CD4-positive, alpha-beta T cell treated with Interleukin-2 at 100 ng/mL for 4 hours (primary cell): ENCODE measurements at regions not wholly inside any gene's neighbourhood (a gene's known extent, or its start where the extent isn't known, plus 50 kb on each side); places are given as distances from the start of the nearest gene placed in this dataset.
"Not testable (repeated sequence)": the region's sequence is repeated elsewhere in the genome, so short reads cannot be mapped to it uniquely, and the experiment has no call there.

ENCODE experiments used
- DNase-seq: peaks from one replicate; pipeline ENCODE4 v3.0.0-alpha.2; 2020; ENCODE audit warnings: low spot score

DNA sequence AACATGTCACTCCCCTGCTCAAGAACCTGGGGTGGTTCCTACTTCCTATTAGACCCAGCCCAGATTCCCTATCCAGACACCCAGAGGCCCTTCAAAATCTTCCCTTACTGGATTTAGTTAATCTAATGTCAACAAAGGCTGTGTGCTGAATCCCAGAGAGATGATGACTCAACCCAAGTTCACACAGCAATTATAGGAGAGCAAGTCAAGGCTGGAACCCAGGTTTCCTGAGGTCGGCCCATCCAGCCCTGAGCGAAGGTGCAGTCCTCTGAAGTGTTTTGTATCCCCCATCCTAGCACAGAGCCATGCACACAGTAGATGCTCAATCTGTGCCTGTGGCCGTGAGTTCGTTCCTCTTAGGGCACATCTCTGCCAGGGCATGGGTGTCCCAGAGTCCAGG is 452.1 kb downstream of the GOLGA6L6 start:
- not testable (repeated sequence) for DNase-seq

DNA sequence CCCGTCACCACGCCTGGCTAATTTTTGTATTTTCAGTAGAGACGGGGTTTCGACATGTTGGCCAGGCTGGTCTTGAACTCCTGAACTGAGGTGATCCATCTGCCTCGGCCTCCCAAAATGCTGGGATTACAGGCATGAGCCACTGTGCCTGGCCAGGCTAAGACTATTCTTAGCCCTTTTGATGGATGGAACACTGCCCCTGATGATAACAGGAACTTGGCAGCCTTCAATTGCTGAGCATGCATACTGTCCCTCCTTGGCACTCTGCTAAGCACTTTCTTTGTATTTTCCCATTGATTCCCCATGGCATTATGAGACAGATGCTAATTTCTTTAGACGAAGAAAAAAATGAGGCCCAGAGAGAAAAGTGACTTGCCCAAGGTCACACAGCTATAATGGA is 457.6 kb downstream of the GOLGA6L6 start:
- DNase-seq: not testable (repeated sequence)

DNA sequence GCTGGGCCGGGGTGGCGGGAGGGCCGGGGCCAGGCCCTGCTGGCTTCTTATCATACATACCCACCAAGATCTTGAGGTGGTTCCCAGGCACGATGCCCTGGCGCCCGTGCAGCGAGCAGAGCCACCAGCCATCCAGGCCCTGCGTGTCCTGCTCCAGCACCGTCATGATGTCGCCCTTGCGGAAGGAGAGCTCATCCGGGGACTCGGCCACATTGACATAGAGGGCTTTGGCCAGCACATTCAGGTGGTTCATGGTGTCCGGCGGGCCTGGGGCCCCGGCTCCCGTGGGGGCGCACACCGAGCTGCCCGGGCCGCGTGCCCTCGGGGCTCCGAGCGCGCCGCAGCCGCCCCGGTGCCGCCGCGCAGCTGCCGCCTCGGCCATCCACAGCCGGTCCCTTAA is 467.5 kb downstream of the GOLGA6L6 start:
- DNase-seq: not testable (repeated sequence)

DNA sequence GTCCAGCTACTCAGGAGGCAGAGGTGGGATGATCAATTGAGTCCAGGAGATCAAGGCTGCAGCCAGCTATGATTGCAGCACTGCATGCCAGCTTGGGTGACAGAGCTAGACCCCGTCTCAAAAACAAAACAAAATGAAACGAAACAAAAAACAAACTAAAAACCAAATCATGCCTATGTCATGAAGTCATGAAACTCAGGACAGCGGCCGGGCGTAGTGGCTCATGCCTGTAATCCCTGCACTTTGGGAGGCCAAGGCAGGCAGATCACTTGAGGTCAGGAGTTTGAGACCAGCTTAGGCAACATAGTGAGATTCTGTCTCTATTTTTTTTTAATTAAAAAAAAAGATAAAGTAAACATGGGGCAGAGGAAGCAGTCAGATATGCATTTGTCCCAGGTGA is 472.6 kb downstream of the GOLGA6L6 start:
- DNase-seq: not testable (repeated sequence)

DNA sequence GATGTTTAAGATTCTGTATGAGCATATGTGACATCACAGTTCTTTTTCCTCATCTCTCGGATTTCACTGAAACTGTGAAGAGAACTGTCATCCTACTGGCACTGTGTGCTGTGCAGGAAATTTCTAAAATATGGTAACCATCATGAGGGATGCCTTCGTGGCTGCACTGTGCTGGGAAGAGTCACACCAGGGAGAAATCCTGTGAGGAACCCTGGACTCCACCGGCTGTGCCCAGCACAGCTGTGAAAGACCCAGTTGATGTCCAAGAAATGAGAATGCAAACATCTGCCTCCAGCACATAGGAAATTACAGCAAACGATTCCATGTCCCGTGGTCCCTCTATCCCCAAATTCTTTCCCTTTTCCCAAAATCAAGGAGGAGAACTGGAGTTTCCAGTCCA is 475.4 kb downstream of the GOLGA6L6 start:
- not testable (repeated sequence) for DNase-seq

DNA sequence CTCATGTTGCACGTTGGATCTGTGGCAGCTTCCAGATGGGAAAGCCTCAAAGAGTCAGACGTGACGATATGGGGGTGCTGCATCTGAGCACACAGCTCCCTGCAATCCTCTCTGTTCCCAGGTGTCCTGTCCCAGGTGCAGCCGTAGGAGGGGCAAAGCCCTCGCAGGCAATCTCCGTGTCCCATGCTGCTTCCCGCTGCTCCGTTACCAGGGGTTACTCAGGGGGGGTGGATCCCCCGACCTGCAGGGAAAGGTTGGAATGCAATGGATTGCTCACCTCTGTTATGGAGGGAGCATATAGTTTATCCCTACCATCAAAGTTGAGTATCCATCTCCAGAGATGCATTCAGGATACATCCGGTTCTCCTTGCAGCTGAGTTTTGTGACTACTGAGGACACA is 476.1 kb downstream of the GOLGA6L6 start:
- not testable (repeated sequence) for DNase-seq

DNA sequence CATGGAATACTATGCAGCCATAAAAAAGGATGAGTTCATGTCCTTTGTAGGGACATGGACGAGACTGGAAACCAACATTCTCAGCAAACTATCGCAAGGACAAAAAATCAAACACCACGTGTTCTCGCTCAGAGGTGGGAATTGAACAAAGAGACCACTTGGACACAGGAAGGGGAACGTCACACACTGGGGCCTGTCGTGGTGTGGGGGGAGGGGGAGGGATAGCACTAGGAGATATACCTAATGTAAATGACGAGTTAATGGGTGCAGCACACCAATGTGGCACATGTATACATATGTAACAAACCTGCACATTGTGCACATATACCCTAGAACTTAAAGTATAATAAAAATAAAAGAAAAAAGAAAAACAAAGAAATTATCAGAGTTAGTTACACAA is 478.4 kb downstream of the GOLGA6L6 start:
- DNase-seq: not testable (repeated sequence)

DNA sequence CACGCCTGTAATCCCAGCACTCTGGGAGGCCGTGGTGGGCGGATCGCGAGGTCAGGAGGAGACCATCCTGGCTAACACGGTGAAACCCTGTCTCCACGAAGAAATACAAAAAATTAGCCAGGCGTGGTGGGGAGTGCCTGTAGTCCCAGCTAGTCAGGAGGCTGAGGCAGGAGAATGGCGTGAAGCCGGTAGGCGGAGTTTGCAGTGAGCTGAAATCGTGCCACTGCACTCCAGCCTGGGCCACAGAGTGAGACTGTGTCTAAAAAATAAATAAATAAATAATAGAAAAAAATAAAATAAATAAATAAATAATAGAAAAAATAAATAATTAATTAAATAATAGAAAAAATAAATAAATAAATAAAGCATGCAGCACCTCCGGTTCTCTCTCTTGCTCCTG is 480.8 kb downstream of the GOLGA6L6 start:
- not testable (repeated sequence) for DNase-seq

DNA sequence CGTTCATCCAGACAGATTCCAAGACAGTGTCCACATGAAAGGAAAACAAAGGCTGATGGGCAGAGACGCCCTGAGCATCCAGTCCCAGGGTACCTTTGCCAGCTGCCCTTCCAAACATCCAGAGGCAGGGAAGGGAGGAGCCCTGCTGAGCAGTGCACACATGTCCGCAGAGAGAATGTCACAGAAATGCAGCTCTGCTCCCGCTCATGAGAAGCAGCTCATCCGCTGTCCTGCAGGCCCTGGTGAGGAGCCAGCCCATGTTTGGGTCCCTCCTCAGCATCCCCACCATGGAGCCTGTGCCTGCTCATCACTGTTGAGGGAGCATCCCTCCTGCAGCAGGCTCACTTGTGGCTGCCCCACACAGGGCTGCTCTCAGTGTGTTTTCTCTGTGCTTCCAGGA is 484.7 kb downstream of the GOLGA6L6 start:
- not testable (repeated sequence) for DNase-seq

DNA sequence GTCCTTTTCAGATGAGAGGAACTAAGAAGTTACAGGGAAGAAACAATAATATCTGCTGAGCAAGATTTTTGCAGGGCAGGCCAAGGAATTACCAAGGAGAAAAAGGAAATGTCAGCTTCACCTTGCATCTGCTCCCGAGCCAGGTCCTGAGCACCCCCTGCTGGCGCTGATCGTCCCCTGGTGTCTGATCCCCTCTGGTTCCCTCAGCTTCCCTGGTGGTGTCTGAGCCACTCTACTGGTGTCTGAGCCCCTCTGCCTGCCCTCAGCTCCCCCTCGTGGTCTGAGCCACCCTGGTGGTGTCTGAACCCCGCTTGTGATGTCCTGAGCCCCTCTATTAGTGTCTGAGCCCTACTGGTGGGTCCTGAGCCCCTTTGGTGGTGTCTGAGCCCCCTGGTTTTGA is 485.7 kb downstream of the GOLGA6L6 start:
- not testable (repeated sequence) for DNase-seq

DNA sequence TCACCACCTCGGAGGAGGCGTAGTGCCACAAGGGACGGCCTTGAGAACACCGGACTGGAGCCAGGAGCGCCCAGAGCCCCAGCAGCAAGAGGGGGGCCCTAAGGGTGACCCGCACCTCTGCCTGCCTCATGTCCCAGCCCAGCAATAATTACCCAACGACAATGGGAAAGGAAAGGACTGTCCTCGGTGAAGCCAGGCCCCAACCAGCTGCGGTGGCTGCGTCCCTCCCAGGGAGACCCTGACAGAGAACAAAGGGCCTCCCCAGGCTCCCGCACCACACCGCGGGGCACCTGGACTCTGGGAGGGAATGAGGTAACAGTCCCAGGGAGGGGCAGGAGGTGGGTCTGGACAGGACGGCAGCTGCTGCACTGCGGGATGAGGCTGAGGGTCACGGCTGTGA is 493.4 kb downstream of the GOLGA6L6 start:
- not testable (repeated sequence) for DNase-seq

DNA sequence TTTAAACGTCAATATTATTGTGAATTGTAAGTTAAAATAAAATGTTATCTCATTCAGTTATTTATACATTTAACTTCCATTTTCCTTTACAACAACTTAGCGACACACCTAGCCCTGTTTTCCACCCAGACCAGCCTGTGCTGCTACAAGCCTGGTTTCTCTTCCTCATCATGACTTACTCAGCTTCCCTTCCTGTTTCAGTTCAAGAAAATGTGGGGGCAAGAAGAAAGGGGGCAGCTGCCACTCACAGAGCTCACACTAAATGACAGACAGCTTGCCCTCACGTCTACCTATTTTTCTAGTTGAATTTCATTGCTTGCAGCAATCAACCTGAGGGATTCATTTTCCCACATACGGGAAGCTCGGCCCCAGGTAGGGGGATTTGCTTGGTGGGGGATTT is 496.4 kb downstream of the GOLGA6L6 start:
- not testable (repeated sequence) for DNase-seq

DNA sequence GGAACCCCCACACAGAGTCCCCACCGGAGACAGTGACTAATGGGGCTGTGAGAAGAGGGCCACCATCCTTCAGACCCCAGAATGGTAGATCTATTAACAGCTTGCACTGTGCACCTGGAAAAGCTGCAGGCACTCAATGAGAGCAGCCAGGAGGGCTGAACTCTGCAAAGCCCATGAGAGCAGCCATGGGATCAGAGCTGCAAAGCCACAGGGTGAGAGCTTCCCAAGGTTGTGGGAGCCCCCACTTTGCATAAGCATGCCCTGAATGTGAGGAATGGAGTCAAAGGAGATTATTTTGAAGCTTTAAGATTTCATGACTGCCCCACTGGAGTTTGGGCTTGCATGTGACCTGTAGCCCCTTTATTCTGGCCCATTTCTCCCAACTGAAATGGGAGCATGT is 500.9 kb downstream of the GOLGA6L6 start:
- DNase-seq: not testable (repeated sequence)

DNA sequence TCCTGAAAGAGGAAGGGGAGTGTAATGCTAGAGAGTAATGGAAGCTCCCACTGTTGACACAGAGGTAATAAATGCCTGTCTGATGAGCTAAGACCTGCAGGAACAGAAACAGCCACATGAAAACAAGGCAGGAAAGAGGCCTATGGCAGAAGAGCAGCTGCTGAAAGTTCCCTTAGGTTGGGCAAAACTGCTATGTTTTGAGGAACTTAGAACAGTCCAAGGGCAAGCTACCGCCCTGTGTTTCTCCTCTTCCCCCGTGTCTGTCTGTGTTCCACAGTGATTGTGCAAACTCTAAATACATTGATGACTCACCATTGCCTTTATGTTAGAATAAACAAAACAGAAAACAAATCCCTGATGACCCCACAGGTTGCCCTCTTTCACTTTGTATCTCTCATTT is 516.6 kb downstream of the GOLGA6L6 start:
- not testable (repeated sequence) for DNase-seq

DNA sequence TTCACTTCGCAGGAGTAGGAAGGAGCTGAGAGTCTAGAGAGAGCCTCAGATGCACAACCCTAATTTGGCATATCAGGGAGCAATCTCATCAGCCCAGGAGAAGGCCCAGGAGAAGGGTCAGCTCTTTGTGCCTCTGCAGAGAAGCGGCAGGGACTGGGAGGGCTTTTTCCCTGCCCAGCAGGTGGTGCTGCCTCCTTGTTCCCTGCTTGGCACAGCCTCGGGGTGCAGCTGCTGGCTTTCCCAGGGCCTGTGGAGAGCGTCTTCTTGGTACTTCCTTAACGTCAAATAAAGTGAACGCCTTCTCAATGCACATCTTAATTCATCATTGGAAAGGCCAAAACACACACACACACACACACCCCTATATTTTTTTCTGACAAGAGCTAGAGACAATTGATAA is 519.3 kb downstream of the GOLGA6L6 start:
- DNase-seq: not testable (repeated sequence)

DNA sequence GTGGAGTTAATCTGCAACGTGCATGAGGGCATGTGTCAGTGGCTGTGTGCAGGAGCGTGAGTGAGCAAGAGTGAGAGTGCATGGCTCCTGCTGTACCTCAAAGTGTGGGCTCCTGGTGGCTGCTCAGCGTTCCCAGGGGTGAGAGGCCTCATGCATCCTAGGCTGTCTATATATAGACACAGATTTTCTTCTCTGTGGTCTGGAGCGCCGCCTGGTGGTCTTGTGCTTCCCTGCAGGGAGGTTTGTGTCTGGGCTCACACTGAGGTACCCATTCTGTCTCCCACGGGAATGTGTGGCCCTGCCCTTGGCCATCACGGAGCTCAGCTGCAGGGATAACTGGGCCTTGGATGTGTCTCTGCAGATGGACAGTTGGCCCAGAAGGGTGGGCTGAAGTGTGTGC is 520.2 kb downstream of the GOLGA6L6 start:
- DNase-seq: not testable (repeated sequence)

DNA sequence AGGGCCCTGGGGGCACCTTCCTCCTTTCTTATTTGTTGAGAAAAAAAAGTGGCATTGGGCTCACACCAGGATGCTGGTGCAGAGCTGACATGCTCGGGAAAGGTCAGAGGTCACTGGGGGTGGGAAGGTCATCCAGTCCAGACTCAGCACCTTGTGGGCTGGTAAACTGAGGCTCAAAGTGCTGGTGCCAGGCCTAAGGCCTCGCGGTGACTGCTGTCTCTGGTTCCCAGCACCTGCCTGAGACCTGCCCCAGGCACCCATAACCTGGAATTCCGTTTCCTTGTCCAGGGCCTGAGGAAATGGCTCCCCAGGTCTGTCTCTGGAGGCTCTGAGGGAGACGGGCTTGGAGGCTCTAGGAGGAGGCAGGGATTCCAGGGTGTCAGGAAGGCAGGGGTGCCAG is 521.0 kb downstream of the GOLGA6L6 start:
- DNase-seq: not testable (repeated sequence)

DNA sequence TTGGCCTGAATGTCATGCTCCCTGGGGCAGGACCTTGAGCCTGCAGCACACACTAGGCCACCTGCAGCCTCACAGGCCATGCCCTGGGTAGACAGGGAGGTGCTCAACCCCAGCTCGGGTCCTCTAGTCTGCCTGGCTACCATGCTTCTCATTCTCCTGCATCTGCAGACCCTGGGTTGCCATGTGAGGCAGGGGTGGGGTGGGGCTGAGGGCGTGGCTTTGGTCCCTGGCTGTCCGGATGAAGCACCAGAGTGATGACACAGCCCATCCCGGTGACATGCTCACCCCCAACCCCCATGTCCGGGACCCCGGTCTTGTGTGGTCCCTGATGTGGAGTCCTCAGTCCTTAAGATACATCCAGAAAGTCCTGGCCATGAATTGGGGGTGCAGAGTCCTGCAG is 521.8 kb downstream of the GOLGA6L6 start:
- not testable (repeated sequence) for DNase-seq

DNA sequence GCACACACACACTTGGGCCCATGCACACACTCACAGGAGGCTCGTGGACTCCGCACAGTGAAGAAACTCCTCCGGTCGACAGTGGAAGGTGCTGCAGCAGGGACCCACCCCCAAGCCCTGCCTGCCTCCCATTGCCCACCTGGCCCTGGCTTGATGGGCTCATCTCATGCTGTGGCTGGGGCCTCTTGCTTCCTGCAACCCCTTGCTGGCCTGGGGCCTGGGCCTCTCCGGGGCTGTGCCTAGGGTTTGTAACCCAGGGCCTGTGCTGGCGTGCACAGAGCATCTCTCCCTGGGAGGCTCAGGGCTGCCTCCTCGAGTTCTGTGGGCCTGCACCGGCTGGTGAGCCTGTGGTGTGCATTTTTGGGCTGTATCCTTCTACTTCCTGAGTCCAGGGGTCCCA is 524.0 kb downstream of the GOLGA6L6 start:
- DNase-seq: not testable (repeated sequence)

DNA sequence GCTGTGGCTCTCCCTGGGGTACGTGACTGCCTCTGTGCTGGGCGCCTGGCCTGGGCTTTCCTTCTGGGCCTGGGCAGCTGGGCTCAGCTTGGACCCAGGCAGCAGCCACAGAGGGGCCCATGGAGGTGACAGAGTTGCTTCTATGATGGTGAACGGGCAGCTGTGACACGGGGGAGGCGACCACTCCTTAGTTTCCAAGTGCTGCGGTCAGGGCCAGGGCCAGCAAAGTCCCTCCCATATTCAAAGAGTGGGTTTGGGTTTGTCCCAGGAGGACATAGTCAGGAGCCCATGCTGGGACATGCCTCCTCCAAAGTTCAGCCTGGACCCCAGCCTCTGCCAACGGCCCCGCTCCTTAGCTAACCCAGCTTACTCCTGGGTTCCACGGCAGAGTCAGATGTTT is 524.7 kb downstream of the GOLGA6L6 start:
- DNase-seq: not testable (repeated sequence)

DNA sequence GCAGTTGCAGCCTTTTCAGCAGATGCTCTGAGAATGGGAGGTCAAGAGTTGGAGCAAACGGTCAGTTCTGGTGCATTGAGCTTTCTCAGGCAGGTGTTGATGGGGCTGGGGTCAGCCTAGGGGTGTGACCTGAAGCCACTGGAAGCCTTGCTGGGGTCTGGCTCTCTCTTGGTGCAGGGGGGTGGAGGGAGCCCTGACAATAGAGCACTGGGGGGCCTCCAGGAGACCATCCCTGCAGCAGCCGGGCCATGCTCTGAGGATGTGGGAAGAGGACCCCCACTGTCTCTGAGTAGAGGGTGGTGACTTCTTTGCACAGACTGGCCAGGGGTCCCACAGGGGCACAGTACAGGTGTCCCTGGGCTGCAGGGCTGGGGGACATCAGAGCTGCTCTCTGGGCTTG is 528.8 kb downstream of the GOLGA6L6 start:
- DNase-seq: not testable (repeated sequence)

DNA sequence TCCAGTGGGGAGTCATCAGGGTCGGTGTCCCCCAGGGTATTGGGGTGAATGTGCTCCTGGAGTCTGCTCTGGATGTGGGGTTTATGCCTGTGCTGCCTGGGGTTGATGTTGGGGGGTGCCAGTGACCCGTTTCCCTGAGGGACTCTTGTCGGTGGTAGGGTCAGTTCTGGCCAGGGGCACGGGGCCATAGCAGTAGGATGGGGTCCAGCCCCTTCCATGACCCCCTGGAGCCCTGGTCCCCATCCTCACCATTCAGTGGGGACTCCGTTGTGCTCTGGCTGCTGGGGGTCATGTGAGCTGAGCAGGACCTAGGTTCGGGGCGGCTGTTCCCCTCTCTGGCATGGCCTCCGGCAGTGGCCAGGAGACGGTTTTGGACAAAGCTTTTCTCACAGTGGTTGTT is 530.8 kb downstream of the GOLGA6L6 start:
- not testable (repeated sequence) for DNase-seq

DNA sequence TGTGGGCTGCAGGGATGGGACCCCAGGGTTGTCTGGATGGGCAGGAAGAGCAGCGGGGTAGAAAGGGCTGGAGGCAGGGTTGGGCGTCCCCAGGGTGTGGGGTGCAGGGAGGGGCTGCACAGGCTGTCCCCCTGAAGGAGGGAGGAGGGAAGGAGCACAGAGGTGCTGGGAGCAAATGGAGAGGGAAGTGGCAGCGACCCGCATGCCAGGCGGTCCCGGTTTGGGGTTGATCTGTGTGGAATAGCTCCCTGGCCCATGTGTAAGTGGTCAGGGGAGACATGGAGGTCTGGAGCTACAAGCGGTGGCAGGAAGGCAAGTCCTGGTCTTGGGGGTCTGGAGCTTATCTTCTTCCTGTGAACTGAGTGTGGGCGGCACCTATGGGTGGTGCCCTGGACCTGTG is 532.0 kb downstream of the GOLGA6L6 start:
- DNase-seq: not testable (repeated sequence)

DNA sequence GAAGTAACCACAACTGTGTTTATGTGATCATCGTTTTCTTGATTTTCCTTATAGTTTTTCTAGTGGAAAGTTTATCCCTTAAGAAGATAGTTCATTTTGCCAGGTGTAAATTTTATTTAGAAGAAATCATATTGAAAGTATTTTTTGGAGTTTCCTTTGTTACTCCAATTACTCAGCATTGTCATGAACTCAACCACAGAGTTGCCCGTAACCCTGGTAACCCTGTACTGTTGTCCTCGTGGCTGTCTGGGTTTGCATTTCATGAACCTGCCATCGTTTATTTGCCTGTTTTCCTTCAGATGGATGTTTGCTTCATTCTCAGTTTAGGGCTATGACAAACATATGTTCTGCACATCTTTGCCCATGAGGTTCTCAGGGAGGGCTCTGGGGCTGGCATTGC is 534.3 kb downstream of the GOLGA6L6 start:
- not testable (repeated sequence) for DNase-seq

DNA sequence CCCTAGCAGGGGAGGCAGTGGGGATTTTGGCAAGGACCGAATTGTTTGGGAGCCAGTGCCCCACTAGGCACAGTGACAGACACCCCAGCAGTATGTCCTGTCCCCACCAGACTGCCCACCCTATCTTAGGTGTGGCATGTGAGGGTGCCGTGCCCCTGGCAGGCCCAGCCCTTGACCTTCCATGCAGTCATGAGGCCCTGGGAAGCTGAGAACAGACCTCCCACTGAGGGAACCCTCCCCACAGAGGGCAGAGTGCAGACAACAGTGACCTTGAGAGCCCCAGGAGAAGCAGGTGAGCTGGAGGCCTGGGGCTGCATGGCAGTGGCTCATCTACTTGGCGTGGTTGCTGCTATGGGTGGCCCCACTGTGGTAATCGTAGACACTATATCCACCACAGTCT is 538.1 kb downstream of the GOLGA6L6 start:
- not testable (repeated sequence) for DNase-seq
